Heart right ventricle (tissue), 16 donors: ENCODE measurements at regions not wholly inside any gene's neighbourhood (a gene's known extent, or its start where the extent isn't known, plus 50 kb on each side); places are given as distances from the start of the nearest gene placed in this dataset.
A peak's percentile ranks its signal among the peaks of the same experiment; 100 is the strongest.

Experiments used
- ATAC-seq, 8 donors: fragments of 200-7000 bp; cut with Tn5 transposase; one replicate each; pipeline ENCODE4 v1.9.1; 2020; ENCODE audit warnings: mild to moderate bottlenecking in 8 of 8, moderate library complexity in 8 of 8, moderate number of reproducible peaks in 1 of 8
- DNase-seq, 2 donors: peaks; one replicate each; pipeline ENCODE4 v3.0.0-alpha.2; 2020
- H3K27ac ChIP-seq, 10 donors: fragments of 200-600 bp; sonication (generic) in 2 of 10; one replicate each; pipeline versions ENCODE4 v1.5.0 to v1.8.0; 2020 to 2022; ENCODE audit warnings: mild to moderate bottlenecking in 3 of 10
- H3K27me3 ChIP-seq, 7 donors: fragments of 200-600 bp; one replicate each; pipeline ENCODE4 v1.8.0; 2021 to 2022; ENCODE audit warnings: mild to moderate bottlenecking in 2 of 7
- H3K36me3 ChIP-seq, 9 donors: fragments of 200-600 bp; sonication (generic) in 1 of 9; one replicate each; pipeline versions ENCODE4 v1.5.0 to v1.8.0; 2020 to 2022; ENCODE audit warnings: mild to moderate bottlenecking in 2 of 9
- H3K4me1 ChIP-seq, 9 donors: fragments of 200-600 bp; sonication (generic) in 1 of 9; one replicate each; pipeline versions ENCODE4 v1.5.0 to v1.8.0; 2020 to 2022; ENCODE audit warnings: mild to moderate bottlenecking in 4 of 9
- H3K4me3 ChIP-seq, 10 donors: fragments of 200-600 bp; sonication (generic) in 2 of 10; one replicate each; pipeline versions ENCODE4 v1.5.0 to v1.8.0; 2020 to 2022; ENCODE audit warnings: mild to moderate bottlenecking in 7 of 10, moderate library complexity in 2 of 10
- H3K9me3 ChIP-seq, 11 donors: fragments of 200-600 bp in 10 of 11; sonication (generic) in 2 of 11; one replicate each; pipeline versions ENCODE4 v1.5.0 to v1.8.0; 2013 to 2022; ENCODE audit warnings: mild to moderate bottlenecking in 2 of 11, control low read depth in 1 of 11, moderate library complexity in 1 of 11
- CTCF ChIP-seq, 9 donors: fragments of 200-600 bp; sonication (generic) in 2 of 9; IDR thresholded peaks; one replicate each; pipeline versions ENCODE4 v1.5.0 to v1.8.0; 2021 to 2022; ENCODE audit warnings: antibody characterized with exemption in 9 of 9, mild to moderate bottlenecking in 5 of 9, moderate library complexity in 1 of 9
- WGBS, 2 donors: extraction: QIAGEN DNeasy Blood & Tissue Kit; methylation state at CpG; one replicate each; pipeline ENCODE4 v1.1.7; 2013; ENCODE audit warnings: inconsistent platforms in 1 of 2; 5-methylcytosine and 5-hydroxymethylcytosine counted together
- intact Hi-C, 10 donors: fragments of 100-400 bp; cut with DNase I; formaldehyde crosslinking; loops; one replicate each; pipeline versions ENCODE4 v1.11.1 to v1.14.2; 2022
- donor health status: Arrhythmogenic right ventricular cardiomyopathy.
- donor health status: ischemic (EF 13 %, LVEDD 7.1; RV severe dilation, severe dysfunction).
- donor health status: healthy with polysubstance abuse.
- donor health status: DM: no; HTN: yes; CAD: no.
- donor health status: DM: no; HTN: no; CAD: no.
- donor health status: ischemic (EF 25% LVEDD 6.9; RV normal size, moderate dysfunction).
- donor health status: ischemic (EF 25% LVEDD 5.7; RV mildly dilated, moderate dysfunction).
- donor health status: healthy.
- donor health status: DM: yes; HTN: yes; CAD: no.
- donor health status: Ischemic cardiomyopathy.
- donor health status: ischemic (EF 35%, LVEDD 5.7; RV mildly dilated, moderate dysfunction).
- donor health status: nonischemic (EF 11% LVEDD 7.7; RV severe dilation, severe dysfunction).
- donor health status: DM: yes; HTN: yes; CAD: no.
- donor health status: PGD.
- donor health status: ischemic (EF 29% LVEDD 5.4; RV normal size, mild dysfunction).
- donor health status: nonischemic (EF 23%, LVEDD 6.1; RV moderate dilation, normal function).

DNA sequence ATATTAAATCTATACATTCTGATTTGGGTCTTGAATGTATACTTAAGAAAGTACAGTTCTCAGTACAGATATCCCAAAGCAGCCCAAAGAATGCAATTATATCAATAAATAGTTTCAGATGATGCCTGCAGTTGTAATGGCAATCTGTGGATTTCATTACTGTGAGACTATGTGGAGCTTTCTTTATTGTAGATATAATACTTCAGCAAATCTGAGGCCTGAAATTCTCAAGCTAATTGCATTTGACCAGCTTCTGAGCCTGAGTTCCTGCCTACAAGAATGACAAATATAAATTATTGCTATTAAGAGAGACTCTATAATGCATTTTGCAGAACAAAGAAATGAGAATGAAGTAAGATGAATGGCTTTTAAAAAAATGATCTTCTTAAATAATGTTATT lies 320.3 kb downstream of the DKK2 start:
- no peak for TF ChIP-seq CTCF (IDR thresholded peaks at IDR 0.05)
- no peak for ATAC-seq
- Histone ChIP-seq H3K4me3 (no peak overlapping the region), H3K27ac (no peak overlapping the region), H3K36me3 (no peaks in the 10 kb centered on the region), H3K9me3 (peaks cover 0 to 4% (median 0%) of the 10 kb centered on the region in 11 donors), H3K4me1 (no peaks in the 10 kb centered on the region), H3K27me3 (no peaks in the 10 kb centered on the region)
- intact Hi-C loops, result no loop called here
- no peak for DNase-seq

DNA sequence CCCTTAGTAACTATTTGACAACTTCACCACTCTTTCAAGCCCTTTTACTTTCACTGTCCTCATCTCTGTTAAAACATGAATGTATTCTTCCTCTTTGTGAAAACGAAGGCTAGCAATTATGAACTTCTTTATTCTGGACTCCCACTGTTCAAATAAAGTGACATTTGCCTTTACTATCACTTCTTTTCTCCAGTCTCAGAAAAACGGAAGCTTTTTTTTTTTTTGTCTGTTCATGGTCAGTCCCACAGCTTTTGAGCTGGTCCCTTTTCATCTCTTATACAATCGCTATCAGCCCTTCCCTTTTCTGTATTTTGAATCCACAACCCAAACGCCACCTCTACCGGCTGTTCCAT lies 327.7 kb downstream of the DKK2 start:
- H3K36me3 ChIP-seq, result no peaks in the 10 kb centered on the region
- peak overlapping the region in 1 of 10 donors; percentile 58 for H3K27ac ChIP-seq
- 55 to 71% methylated on average over 5 of the region's 5 CpGs for WGBS, 2 donors
- peaks cover 0 to 7% (median 0%) of the 10 kb centered on the region in 11 donors for H3K9me3 ChIP-seq
- ATAC-seq (peak in 1 of 8 donors; percentile 20), DNase-seq (no peak)
- H3K27me3 ChIP-seq, result no peaks in the 10 kb centered on the region
- no peak overlapping the region for H3K4me3 ChIP-seq
- no peak for TF ChIP-seq CTCF (IDR thresholded peaks at IDR 0.05)
- H3K4me1 ChIP-seq, result peaks cover 0 to 12% (median 0%) of the 10 kb centered on the region in 9 donors
- intact Hi-C loops, result no loop called here

DNA sequence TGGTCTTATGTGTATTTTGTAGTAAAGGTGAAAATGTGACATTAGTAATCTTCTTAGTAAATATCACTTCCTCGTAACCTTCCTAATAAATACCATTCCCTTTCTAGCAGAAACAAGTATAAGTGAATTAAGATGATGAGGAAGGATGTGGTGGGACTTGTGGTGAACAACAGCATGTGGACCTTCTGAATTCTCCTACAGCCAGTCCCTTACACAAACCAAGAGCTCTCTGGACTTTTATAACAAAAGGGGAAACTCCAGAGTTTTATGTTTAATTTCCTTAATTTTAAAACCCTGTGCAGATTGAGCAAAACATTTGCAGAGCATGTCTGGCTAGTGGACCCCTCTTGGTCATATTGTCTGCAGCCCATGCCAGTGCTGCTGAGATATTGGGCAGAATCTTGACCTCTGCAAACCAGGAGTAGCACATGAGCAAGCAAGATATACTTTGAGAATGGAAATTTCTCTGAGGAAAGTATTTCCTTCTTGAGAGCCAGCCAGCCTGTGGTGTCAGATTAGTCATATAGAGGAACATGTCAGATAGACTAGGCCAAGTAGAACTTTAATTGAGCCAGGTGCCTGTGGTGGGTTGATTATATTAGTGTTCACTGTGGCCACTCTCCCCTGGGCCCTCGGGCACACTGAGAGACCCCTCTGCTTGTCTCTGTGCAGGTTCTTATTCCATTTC lies 328.2 kb downstream of the DKK2 start:
- peak overlapping the region in 1 of 10 donors; percentile 58 for H3K27ac ChIP-seq
- intact Hi-C loops, result no loop called here
- ATAC-seq (peak in 1 of 8 donors; percentile 28), DNase-seq (no peak)
- no peaks in the 10 kb centered on the region for H3K36me3 ChIP-seq
- H3K27me3 ChIP-seq, result no peaks in the 10 kb centered on the region
- no peak for TF ChIP-seq CTCF (IDR thresholded peaks at IDR 0.05)
- peaks cover 0 to 12% (median 0%) of the 10 kb centered on the region in 9 donors for H3K4me1 ChIP-seq
- peaks cover 0 to 12% (median 0%) of the 10 kb centered on the region in 11 donors for H3K9me3 ChIP-seq
- H3K4me3 ChIP-seq, result no peak overlapping the region
- 61 to 62% methylated on average over 2 of the region's 2 CpGs for WGBS, 2 donors

- Histone ChIP-seq H3K4me3 (no peak overlapping the region), H3K36me3 (no peaks in the 10 kb centered on the region), H3K27me3 (no peaks in the 10 kb centered on the region), H3K9me3 (peaks cover 0 to 17% (median 0%) of the 10 kb centered on the region in 11 donors), H3K27ac (no peak overlapping the region), H3K4me1 (peaks cover 0 to 12% (median 0%) of the 10 kb centered on the region in 9 donors)
- no peak for ATAC-seq
- no peak for TF ChIP-seq CTCF (IDR thresholded peaks at IDR 0.05)
- DNase-seq, result no peak
- intact Hi-C loops, result no loop called here
- 67 to 71% methylated on average over 6 of the region's 6 CpGs for WGBS, 2 donors
Observed at GRCh38 chr4:106704253-106704870, 331.8 kb downstream of the DKK2 start.
